ENCODE measurements at regions not wholly inside any gene's neighbourhood (a gene's known extent, or its start where the extent isn't known, plus 50 kb on each side); places are given as distances from the start of the nearest gene placed in this dataset.

DNA sequence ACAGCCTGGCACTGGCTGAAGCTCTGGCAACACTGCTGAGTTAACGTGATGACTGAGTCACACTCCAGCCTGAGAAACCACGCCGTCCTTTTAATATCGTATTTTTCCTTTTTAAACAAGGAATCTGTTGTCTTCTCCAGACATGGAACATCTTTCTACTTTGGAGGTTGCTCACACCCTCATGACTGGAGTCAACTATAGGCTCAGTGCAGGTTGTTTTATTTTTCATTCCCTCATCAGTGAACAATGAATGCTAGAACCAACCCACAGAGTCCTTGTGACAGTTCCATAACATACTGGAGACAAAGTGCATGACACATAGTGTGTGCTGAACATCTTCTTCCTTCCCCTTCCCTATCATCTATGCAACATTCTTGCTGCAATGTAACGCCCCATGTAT is 76.8 kb upstream of the CPEB2 start:
- H3K79me2 ChIP-seq (ENCODE audit: control insufficient read depth in 1 of 2, insufficient read depth in 2 of 2, low read length in 2 of 2): no peaks in the 10 kb centered on the region
- H3K23me2 ChIP-seq (ENCODE audit: low read depth, low read length): no peaks in the 10 kb centered on the region
- H3K9me3 ChIP-seq (ENCODE audit: insufficient read depth in 2 of 2, low read depth in 1 of 2, low read length in 1 of 2): no peaks in the 10 kb centered on the region
- POLR2A ChIA-PET (ENCODE audit: partially characterized antibody): no interaction called here
- WGBS, 2 experiments (ENCODE audit: extremely low coverage in 1 of 2, insufficient coverage in 1 of 2, insufficient read length in 1 of 2, insufficient replicate concordance in 2 of 2, low coverage in 1 of 2, low lambda C conversion rate in 2 of 2, missing lambda C conversion rate in 1 of 2): 84% methylated on average over 5 of the region's 5 CpGs; no CpG with 5 or more reads in 1 of the 2 experiments
- H4K5ac ChIP-seq (ENCODE audit: insufficient read length, low read depth, low read length): no peak overlapping the region
- no peak overlapping the region for H2AK5ac ChIP-seq (ENCODE audit: low read depth, low read length)
- CTCF ChIA-PET (ENCODE audit: partially characterized antibody): no interaction called here
- no peak for FAIRE-seq
- H2BK20ac ChIP-seq (ENCODE audit: low read length): no peak overlapping the region
- H4K20me1 ChIP-seq (replicated peaks in 1 of 2; ENCODE audit: control insufficient read depth in 1 of 2, insufficient read depth in 2 of 2, low read length in 2 of 2): no peaks in the 10 kb centered on the region
- H2BK12ac ChIP-seq (ENCODE audit: low read depth, low read length): no peak overlapping the region
- no peak overlapping the region for H3K4ac ChIP-seq (replicated peaks; ENCODE audit: insufficient read length, low read depth, low read length)
- no peak overlapping the region for H3K14ac ChIP-seq (ENCODE audit: insufficient read length)
- no peak overlapping the region for H2BK5ac ChIP-seq (ENCODE audit: low read depth, low read length)
- H3K23ac ChIP-seq (ENCODE audit: insufficient read length): no peak overlapping the region
- peaks cover 0 to 2% (median 0%) of the 10 kb centered on the region in 4 experiments; a peak in 3 of 7 replicates for H3K4me1 ChIP-seq (replicated peaks in 1 of 4; ENCODE audit: control insufficient read depth in 3 of 4, insufficient read depth in 4 of 4, low read length in 3 of 4)
- no peak overlapping the region for H2BK120ac ChIP-seq (replicated peaks; ENCODE audit: low read depth, low read length)
- H3K27me3 ChIP-seq (replicated peaks in 1 of 4; ENCODE audit: control insufficient read depth in 3 of 4, extremely low read depth in 1 of 4, insufficient read depth in 3 of 4, low read length in 3 of 4): no peaks in the 10 kb centered on the region
- no peak overlapping the region for H4K91ac ChIP-seq (replicated peaks; ENCODE audit: insufficient read length, low read length)
- H2BK15ac ChIP-seq (ENCODE audit: low read length): no peak overlapping the region
- H3K36me3 ChIP-seq (ENCODE audit: control insufficient read depth in 2 of 4, insufficient read depth in 4 of 4, low read length in 3 of 4): no peaks in the 10 kb centered on the region
- no peak overlapping the region for H3K27ac ChIP-seq (ENCODE audit: low read depth, low read length)
- no peak overlapping the region for H3K4me3 ChIP-seq (ENCODE audit: extremely low read depth in 1 of 4, insufficient read depth in 2 of 4, low read depth in 3 of 4, low read length in 4 of 4)
- no peak for DNase-seq (ENCODE audit: low read depth in 1 of 2, low spot score in 2 of 2)
- no peak overlapping the region for H3K18ac ChIP-seq (ENCODE audit: extremely low read depth, low read length)
- H3K9ac ChIP-seq (replicated peaks in 1 of 4; ENCODE audit: extremely low read depth in 1 of 4, low read depth in 3 of 4, low read length in 3 of 4): no peak overlapping the region
- H2AFZ ChIP-seq (ENCODE audit: low read length): no peak overlapping the region
- H4K8ac ChIP-seq (ENCODE audit: extremely low read depth, insufficient read depth, low read length): no peak overlapping the region
- no peak overlapping the region for H3K4me2 ChIP-seq (ENCODE audit: insufficient read depth in 1 of 2, low read depth in 2 of 2, low read length in 2 of 2)
- no peak overlapping the region for H3K56ac ChIP-seq (replicated peaks; ENCODE audit: insufficient read length, low read depth, low read length)
- H3K79me1 ChIP-seq (ENCODE audit: low read depth, low read length): no peaks in the 10 kb centered on the region
- no peak for TF ChIP-seq CHD1 (IDR thresholded peaks at IDR 0.05; ENCODE audit: low read depth, low read length)
- no peak for TF ChIP-seq SIN3A (conservative IDR thresholded peaks at IDR 0.05 in 1 of 2, IDR thresholded peaks at IDR 0.05 in 1 of 2; ENCODE audit: low read depth in 1 of 2, low read length in 2 of 2)
- TF ChIP-seq GTF2F1 (IDR thresholded peaks at IDR 0.05; ENCODE audit: borderline replicate concordance, low read depth, low read length): no peak
- TF ChIP-seq FOSL1 (IDR thresholded peaks at IDR 0.05; ENCODE audit: insufficient read depth, low read depth, low read length): no peak
- no peak for TF ChIP-seq CEBPB (IDR thresholded peaks at IDR 0.05; ENCODE audit: low read depth, low read length)
- TF ChIP-seq, protein P1, sequence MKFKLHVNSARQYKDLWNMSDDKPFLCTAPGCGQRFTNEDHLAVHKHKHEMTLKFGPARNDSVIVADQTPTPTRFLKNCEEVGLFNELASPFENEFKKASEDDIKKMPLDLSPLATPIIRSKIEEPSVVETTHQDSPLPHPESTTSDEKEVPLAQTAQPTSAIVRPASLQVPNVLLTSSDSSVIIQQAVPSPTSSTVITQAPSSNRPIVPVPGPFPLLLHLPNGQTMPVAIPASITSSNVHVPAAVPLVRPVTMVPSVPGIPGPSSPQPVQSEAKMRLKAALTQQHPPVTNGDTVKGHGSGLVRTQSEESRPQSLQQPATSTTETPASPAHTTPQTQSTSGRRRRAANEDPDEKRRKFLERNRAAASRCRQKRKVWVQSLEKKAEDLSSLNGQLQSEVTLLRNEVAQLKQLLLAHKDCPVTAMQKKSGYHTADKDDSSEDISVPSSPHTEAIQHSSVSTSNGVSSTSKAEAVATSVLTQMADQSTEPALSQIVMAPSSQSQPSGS (IDR thresholded peaks at IDR 0.05; ENCODE audit: low read length): no peak
- TF ChIP-seq KDM5A (IDR thresholded peaks at IDR 0.05; ENCODE audit: low read length): no peak
- no peak for TF ChIP-seq RXRA (IDR thresholded peaks at IDR 0.05; ENCODE audit: insufficient read depth, low read depth, low read length)
- TF ChIP-seq BACH1 (IDR thresholded peaks at IDR 0.05; ENCODE audit: low read length): no peak
- no peak for TF ChIP-seq SUZ12 (IDR thresholded peaks at IDR 0.05; ENCODE audit: low read length)
- TF ChIP-seq, protein P2, sequence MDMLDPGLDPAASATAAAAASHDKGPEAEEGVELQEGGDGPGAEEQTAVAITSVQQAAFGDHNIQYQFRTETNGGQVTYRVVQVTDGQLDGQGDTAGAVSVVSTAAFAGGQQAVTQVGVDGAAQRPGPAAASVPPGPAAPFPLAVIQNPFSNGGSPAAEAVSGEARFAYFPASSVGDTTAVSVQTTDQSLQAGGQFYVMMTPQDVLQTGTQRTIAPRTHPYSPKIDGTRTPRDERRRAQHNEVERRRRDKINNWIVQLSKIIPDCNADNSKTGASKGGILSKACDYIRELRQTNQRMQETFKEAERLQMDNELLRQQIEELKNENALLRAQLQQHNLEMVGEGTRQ (IDR thresholded peaks at IDR 0.05; ENCODE audit: low read length): no peak
- no peak for TF ChIP-seq TAF1 (IDR thresholded peaks at IDR 0.05; ENCODE audit: low read depth, low read length)
- no peak for TF ChIP-seq CBX5 (IDR thresholded peaks at IDR 0.05; ENCODE audit: low read depth, low read length)

Data from H1 (cell line).